ENCODE measurements at regions not wholly inside any gene's neighbourhood (a gene's known extent, or its start where the extent isn't known, plus 50 kb on each side); places are given as distances from the start of the nearest gene placed in this dataset.

- TF ChIP-seq CTCF (IDR thresholded peaks at IDR 0.05; ENCODE audit: low read depth, low read length) (no peak), POLR2A (IDR thresholded peaks at IDR 0.05; ENCODE audit: extremely low read depth, insufficient read length) (no peak), MYC (IDR thresholded peaks at IDR 0.05; ENCODE audit: low read depth, low read length) (no peak)
- TF ChIP-seq, protein P1, sequence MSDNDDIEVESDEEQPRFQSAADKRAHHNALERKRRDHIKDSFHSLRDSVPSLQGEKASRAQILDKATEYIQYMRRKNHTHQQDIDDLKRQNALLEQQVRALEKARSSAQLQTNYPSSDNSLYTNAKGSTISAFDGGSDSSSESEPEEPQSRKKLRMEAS (IDR thresholded peaks at IDR 0.05; ENCODE audit: low read depth, low read length): no peak
- DNase-seq (ENCODE audit: low read depth): peak; percentile 12
- no peak overlapping the region for H3K4me3 ChIP-seq (ENCODE audit: low read depth, low read length)
These were observed 133.5 kb upstream of the FOXF1 start for GRCh38 chr16:86376837-86377236.

DNA sequence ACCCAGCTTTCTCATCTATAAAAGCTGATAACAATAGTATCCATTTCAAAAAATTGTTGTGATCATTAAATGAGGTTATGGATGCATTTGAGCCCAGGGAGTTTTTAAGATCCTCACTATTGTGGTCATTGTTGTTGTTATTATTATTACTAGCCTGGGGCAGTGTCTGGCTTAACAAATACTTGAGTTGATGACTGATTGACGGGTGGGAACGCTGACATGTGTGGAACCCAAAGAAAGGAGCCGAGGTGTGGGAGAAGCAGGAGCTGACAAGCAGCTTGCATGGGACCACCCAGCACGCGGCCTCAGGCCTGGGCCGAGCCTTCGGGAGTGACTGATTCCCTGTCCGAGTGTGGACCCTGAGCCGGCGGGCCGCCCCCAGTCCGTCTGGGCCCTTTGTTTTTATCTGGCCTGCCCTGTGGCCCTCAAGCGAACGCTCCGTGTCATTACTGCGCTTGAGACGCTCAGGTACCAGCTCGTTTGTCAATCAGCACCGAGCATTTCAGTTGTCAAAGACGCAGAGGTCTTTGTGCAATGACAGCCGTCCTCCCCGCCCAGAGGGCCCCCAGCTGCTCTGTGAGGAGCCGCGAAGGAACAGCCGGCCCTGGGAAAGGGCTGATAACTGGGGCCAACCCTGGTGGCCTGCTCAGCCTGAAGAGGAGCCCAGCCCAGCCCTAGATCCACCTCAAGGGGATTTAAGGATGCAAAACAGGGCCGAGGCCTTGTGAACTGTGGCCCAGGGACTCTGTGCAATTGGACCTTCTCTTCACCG lies 132.9 kb upstream of the FOXF1 start:
- no peak overlapping the region for H3K4me3 ChIP-seq (ENCODE audit: low read depth, low read length)
- DNase-seq (ENCODE audit: low read depth): no peak
- TF ChIP-seq CTCF (IDR thresholded peaks at IDR 0.05; ENCODE audit: low read depth, low read length) (no peak), MYC (IDR thresholded peaks at IDR 0.05; ENCODE audit: low read depth, low read length) (no peak), POLR2A (IDR thresholded peaks at IDR 0.05; ENCODE audit: extremely low read depth, insufficient read length) (no peak)
- TF ChIP-seq, protein P1 (IDR thresholded peaks at IDR 0.05; ENCODE audit: low read depth, low read length): no peak

DNA sequence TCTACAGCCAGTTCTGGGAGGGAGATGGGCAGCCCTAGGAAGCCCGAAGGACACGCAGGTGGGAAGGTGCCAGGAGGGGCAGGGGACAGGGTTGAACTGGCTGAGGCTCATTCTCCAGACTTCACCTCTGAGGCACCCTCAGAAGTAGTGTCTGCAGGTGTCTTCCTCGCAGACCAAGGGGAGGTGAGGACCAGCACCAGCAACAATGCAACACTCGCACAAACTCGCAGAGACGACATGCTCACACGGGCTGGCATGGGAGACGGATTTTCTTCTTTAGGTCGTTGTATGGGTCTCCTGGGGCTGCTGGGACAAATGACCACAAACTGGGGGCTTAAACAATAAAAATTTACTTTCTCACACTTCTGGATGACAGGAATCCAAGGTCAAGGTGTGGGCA lies 132.2 kb upstream of the FOXF1 start:
- no peak for DNase-seq (ENCODE audit: low read depth)
- no peak for TF ChIP-seq POLR2A (IDR thresholded peaks at IDR 0.05; ENCODE audit: extremely low read depth, insufficient read length)
- TF ChIP-seq, protein P1 (IDR thresholded peaks at IDR 0.05; ENCODE audit: low read depth, low read length): no peak
- TF ChIP-seq MYC (IDR thresholded peaks at IDR 0.05; ENCODE audit: low read depth, low read length): no peak
- no peak for TF ChIP-seq CTCF (IDR thresholded peaks at IDR 0.05; ENCODE audit: low read depth, low read length)
- no peak overlapping the region for H3K4me3 ChIP-seq (ENCODE audit: low read depth, low read length)

DNA sequence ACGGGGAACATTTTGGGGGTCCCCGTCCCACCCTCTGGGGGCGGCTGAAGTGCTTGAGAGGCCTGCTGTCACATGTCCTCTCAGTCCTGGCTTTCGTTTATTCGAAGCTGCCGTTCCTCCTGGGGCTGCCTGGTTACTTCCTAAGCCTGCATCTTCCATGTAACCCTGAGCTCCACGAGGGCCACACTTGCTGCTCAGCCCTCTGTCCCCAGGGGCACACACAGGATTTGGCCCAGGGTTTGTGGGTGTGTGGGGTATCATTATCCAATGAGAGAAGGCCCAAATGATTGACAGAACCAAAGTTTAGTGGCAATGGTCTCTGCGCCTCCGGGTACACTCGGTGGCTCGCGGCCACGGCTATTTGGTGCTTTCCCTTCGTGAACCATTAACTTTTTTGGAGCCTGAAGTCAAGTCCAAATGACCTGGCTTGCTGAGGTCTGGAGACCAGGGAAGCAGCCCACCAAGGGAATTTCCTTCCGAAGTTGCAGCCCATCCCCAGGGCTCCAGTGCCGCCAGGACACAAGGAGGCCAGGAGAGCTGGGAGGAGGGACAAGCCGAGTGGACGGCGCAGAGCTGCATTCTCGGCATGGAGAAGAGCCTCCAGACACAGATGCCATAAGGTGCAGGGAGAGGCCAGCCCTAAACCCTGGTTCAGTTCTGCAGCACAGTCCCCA lies 131.4 kb upstream of the FOXF1 start:
- H3K4me3 ChIP-seq (ENCODE audit: low read depth, low read length): no peak overlapping the region
- TF ChIP-seq CTCF (IDR thresholded peaks at IDR 0.05; ENCODE audit: low read depth, low read length): no peak
- TF ChIP-seq MYC (IDR thresholded peaks at IDR 0.05; ENCODE audit: low read depth, low read length): no peak
- TF ChIP-seq POLR2A (IDR thresholded peaks at IDR 0.05; ENCODE audit: extremely low read depth, insufficient read length): no peak
- TF ChIP-seq, protein P1 (IDR thresholded peaks at IDR 0.05; ENCODE audit: low read depth, low read length): no peak

GRCh38 chr16:86379505-86379846 lies 130.9 kb upstream of the FOXF1 start:
- TF ChIP-seq MYC (IDR thresholded peaks at IDR 0.05; ENCODE audit: low read depth, low read length): no peak
- TF ChIP-seq CTCF (IDR thresholded peaks at IDR 0.05; ENCODE audit: low read depth, low read length): no peak
- TF ChIP-seq POLR2A (IDR thresholded peaks at IDR 0.05; ENCODE audit: extremely low read depth, insufficient read length): no peak
- TF ChIP-seq, protein P1 (IDR thresholded peaks at IDR 0.05; ENCODE audit: low read depth, low read length): no peak
- no peak overlapping the region for H3K4me3 ChIP-seq (ENCODE audit: low read depth, low read length)
- DNase-seq (ENCODE audit: low read depth): no peak

More for the DNA sequence above, 131.4 kb upstream of the FOXF1 start:
- no peak for DNase-seq (ENCODE audit: low read depth)
